ENCODE measurements at regions not wholly inside any gene's neighbourhood (a gene's known extent, or its start where the extent isn't known, plus 50 kb on each side); places are given as distances from the start of the nearest gene placed in this dataset.

DNA sequence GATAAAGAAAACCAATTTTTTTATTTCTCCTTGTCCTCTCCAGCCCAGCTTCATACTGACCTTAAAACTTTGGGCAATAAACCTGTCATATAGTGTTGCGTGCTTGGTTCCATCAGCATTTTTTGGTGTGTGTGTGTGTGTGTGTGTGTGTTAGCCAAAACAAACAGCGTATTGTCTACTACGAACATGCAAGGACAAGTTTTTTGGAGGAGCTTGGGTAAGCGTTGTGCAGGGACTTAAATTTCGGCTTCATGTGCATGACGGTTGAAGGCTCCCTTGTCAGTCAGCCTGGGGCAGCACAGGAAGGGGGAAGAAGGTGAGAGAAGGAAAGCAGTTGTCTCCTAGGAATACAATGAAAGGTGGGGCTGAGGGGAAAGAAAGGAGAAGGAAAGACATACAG, 62.0 kb upstream of the PAX1 start:
- no peak overlapping the region for H3K27ac ChIP-seq (ENCODE audit: low read depth)

More for the DNA sequence above, 62.0 kb upstream of the PAX1 start:
- H3K4me3 ChIP-seq: no peak overlapping the region
- no peaks in the 10 kb centered on the region for H4K20me1 ChIP-seq (replicated peaks; ENCODE audit: insufficient read depth)
- Mint-ChIP-seq H3K27me3 (ENCODE audit: insufficient read depth, low read depth, poor library complexity) (no peaks in the 10 kb centered on the region), H3K36me3 (ENCODE audit: low read depth) (no peaks in the 10 kb centered on the region), H3K4me1 (no peaks in the 10 kb centered on the region; the same call in 2 of the 3 replicates), H3K27ac (no peak overlapping the region), H3K9me3 (peaks cover 6% of the 10 kb centered on the region; the same call in 1 of the 3 replicates), H3K4me3 (no peak overlapping the region)
- no peaks in the 10 kb centered on the region for H3K9me2 ChIP-seq (ENCODE audit: insufficient read depth)
- ATAC-seq (no peak), DNase-seq (ENCODE audit: low spot score) (no peak)
- no peaks in the 10 kb centered on the region for H3K4me1 ChIP-seq (ENCODE audit: insufficient read depth)
- TF ChIP-seq JUNB (IDR thresholded peaks at IDR 0.05; ENCODE audit: unreplicated experiment) (no peak), EZH2 (IDR thresholded peaks at IDR 0.05; ENCODE audit: low read depth, unreplicated experiment) (no peak), STAT1 (IDR thresholded peaks at IDR 0.05; ENCODE audit: unreplicated experiment) (no peak), NANOG (IDR thresholded peaks at IDR 0.05; ENCODE audit: borderline replicate concordance) (no peak), ZNF331 (CRISPR knock-in tag; IDR thresholded peaks at IDR 0.05; ENCODE audit: low read depth) (no peak), CREB1 (CRISPR knock-in tag; IDR thresholded peaks at IDR 0.05; ENCODE audit: low read depth) (no peak), EZH2phosphoT487 (IDR thresholded peaks at IDR 0.05; ENCODE audit: unreplicated experiment) (no peak)
- TF ChIP-seq, protein P1, sequence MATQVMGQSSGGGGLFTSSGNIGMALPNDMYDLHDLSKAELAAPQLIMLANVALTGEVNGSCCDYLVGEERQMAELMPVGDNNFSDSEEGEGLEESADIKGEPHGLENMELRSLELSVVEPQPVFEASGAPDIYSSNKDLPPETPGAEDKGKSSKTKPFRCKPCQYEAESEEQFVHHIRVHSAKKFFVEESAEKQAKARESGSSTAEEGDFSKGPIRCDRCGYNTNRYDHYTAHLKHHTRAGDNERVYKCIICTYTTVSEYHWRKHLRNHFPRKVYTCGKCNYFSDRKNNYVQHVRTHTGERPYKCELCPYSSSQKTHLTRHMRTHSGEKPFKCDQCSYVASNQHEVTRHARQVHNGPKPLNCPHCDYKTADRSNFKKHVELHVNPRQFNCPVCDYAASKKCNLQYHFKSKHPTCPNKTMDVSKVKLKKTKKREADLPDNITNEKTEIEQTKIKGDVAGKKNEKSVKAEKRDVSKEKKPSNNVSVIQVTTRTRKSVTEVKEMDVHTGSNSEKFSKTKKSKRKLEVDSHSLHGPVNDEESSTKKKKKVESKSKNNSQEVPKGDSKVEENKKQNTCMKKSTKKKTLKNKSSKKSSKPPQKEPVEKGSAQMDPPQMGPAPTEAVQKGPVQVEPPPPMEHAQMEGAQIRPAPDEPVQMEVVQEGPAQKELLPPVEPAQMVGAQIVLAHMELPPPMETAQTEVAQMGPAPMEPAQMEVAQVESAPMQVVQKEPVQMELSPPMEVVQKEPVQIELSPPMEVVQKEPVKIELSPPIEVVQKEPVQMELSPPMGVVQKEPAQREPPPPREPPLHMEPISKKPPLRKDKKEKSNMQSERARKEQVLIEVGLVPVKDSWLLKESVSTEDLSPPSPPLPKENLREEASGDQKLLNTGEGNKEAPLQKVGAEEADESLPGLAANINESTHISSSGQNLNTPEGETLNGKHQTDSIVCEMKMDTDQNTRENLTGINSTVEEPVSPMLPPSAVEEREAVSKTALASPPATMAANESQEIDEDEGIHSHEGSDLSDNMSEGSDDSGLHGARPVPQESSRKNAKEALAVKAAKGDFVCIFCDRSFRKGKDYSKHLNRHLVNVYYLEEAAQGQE (IDR thresholded peaks at IDR 0.05; ENCODE audit: unreplicated experiment): no peak
- TF ChIP-seq, protein P2, sequence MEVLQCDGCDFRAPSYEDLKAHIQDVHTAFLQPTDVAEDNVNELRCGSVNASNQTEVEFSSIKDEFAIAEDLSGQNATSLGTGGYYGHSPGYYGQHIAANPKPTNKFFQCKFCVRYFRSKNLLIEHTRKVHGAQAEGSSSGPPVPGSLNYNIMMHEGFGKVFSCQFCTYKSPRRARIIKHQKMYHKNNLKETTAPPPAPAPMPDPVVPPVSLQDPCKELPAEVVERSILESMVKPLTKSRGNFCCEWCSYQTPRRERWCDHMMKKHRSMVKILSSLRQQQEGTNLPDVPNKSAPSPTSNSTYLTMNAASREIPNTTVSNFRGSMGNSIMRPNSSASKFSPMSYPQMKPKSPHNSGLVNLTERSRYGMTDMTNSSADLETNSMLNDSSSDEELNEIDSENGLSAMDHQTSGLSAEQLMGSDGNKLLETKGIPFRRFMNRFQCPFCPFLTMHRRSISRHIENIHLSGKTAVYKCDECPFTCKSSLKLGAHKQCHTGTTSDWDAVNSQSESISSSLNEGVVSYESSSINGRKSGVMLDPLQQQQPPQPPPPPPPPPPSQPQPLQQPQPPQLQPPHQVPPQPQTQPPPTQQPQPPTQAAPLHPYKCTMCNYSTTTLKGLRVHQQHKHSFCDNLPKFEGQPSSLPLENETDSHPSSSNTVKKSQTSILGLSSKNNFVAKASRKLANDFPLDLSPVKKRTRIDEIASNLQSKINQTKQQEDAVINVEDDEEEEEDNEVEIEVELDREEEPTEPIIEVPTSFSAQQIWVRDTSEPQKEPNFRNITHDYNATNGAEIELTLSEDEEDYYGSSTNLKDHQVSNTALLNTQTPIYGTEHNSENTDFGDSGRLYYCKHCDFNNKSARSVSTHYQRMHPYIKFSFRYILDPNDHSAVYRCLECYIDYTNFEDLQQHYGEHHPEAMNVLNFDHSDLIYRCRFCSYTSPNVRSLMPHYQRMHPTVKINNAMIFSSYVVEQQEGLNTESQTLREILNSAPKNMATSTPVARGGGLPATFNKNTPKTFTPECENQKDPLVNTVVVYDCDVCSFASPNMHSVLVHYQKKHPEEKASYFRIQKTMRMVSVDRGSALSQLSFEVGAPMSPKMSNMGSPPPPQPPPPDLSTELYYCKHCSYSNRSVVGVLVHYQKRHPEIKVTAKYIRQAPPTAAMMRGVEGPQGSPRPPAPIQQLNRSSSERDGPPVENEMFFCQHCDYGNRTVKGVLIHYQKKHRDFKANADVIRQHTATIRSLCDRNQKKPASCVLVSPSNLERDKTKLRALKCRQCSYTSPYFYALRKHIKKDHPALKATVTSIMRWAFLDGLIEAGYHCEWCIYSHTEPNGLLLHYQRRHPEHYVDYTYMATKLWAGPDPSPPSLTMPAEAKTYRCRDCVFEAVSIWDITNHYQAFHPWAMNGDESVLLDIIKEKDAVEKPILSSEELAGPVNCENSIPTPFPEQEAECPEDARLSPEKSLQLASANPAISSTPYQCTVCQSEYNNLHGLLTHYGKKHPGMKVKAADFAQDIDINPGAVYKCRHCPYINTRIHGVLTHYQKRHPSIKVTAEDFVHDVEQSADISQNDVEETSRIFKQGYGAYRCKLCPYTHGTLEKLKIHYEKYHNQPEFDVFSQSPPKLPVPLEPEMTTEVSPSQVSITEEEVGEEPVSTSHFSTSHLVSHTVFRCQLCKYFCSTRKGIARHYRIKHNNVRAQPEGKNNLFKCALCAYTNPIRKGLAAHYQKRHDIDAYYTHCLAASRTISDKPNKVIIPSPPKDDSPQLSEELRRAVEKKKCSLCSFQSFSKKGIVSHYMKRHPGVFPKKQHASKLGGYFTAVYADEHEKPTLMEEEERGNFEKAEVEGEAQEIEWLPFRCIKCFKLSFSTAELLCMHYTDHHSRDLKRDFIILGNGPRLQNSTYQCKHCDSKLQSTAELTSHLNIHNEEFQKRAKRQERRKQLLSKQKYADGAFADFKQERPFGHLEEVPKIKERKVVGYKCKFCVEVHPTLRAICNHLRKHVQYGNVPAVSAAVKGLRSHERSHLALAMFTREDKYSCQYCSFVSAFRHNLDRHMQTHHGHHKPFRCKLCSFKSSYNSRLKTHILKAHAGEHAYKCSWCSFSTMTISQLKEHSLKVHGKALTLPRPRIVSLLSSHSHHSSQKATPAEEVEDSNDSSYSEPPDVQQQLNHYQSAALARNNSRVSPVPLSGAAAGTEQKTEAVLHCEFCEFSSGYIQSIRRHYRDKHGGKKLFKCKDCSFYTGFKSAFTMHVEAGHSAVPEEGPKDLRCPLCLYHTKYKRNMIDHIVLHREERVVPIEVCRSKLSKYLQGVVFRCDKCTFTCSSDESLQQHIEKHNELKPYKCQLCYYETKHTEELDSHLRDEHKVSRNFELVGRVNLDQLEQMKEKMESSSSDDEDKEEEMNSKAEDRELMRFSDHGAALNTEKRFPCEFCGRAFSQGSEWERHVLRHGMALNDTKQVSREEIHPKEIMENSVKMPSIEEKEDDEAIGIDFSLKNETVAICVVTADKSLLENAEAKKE (CRISPR knock-in tag; IDR thresholded peaks at IDR 0.05): no peak
- H3K36me3 ChIP-seq (ENCODE audit: insufficient read depth): no peaks in the 10 kb centered on the region
- no peaks in the 10 kb centered on the region for H3K79me2 ChIP-seq (replicated peaks; ENCODE audit: insufficient read depth)
- no peak overlapping the region for H3K4me2 ChIP-seq
- H2AFZ ChIP-seq: no peak overlapping the region
- no peaks in the 10 kb centered on the region for H3F3A ChIP-seq (replicated peaks; ENCODE audit: low read depth)
- H3K27me3 ChIP-seq (ENCODE audit: insufficient read depth): no peaks in the 10 kb centered on the region
